ENCODE measurements at regions not wholly inside any gene's neighbourhood (a gene's known extent, or its start where the extent isn't known, plus 50 kb on each side); places are given as distances from the start of the nearest gene placed in this dataset.
"Not testable (repeated sequence)": the region's sequence is repeated elsewhere in the genome, so short reads cannot be mapped to it uniquely, and the experiment has no call there.

DNA sequence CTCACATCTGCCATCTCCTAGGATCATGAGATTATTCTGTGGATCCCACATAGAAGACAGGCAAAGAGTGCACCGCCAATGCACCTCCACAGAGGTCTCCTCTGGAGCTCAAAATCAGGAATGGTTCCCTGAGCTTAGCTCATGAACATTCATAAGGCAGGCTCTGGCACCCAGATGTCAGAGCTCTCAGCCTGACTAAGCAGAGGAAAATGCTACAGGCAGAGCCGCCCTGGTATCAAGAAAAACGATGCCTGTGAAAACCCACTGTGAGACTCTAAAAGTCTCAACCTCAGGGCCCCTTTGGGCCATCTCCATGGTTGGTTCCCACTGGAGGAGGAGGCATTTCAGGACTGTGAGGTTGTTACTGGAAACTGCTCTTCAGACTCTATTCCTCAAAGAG lies 71.7 kb upstream of the TSPY4 start:
- DNase-seq = no peak
- Histone ChIP-seq H3K36me3 (replicated peaks in 1 of 2) (no peaks in the 10 kb centered on the region), H3K27me3 (no peaks in the 10 kb centered on the region), H3K9me3 (replicated peaks in 1 of 3) (no peaks in the 10 kb centered on the region), H3K4me3 (no peak overlapping the region), H3K27ac (no peak overlapping the region), H3K4me1 (replicated peaks in 1 of 2) (no peaks in the 10 kb centered on the region)
- 42 to 50% methylated on average over 1 to 3 of the region's 3 CpGs; no CpG with 5 or more reads in 2 of the 4 donors for WGBS, 4 donors
- TF ChIP-seq POLR2A (IDR thresholded peaks at IDR 0.05) = no peak
- no peak for TF ChIP-seq CTCF (IDR thresholded peaks at IDR 0.05)
- intact Hi-C loops (cut with DNase I) = no loop called here

DNA sequence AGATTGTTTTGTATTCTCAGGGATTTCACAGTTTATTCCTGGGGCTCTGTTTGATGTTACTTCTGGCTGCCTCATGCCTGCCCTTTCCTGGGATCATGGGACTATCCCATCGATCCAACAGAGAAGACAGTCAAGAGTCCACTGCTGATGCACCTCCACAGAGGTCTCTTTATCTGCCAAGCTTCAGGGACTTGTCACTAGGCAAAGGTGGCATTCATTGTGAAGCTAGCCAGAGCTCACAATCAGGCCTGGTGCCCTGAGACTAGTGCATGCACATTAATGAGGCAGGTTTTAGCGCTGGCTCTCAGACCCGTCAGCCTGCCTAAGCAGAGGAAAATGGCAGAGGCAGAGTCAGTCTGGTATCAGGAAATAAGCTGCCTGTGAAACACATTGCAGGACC lies 66.9 kb upstream of the TSPY4 start:
- H3K27me3 ChIP-seq; H3K4me1 ChIP-seq (replicated peaks in 1 of 2); H3K27ac ChIP-seq; intact Hi-C loops (cut with DNase I); DNase-seq; H3K4me3 ChIP-seq; H3K36me3 ChIP-seq (replicated peaks in 1 of 2); H3K9me3 ChIP-seq (replicated peaks in 1 of 3): not testable (repeated sequence)
- 71 to 81% methylated on average over 3 of the region's 3 CpGs; no CpG with 5 or more reads in 2 of the 4 donors for WGBS, 4 donors

DNA sequence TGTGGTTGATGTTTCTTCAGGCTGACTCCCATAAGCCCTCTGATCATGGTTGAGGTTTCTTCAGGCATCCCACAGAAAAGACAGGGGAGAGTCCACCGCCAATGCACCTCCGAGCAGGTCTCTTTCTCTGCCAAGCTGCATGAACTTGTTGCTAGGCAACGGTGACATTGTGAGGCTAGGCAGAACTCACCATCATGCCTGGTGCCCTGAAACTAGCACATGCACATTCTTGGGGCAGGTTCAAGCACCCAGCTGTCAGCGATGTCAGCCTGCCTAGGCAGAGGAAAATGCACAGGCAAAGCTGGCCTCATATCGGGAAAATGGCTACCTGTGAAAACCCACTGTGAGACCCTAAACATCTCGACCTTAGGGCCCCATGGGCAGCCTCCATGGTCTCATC lies 64.4 kb upstream of the TSPY4 start:
- H3K4me1 ChIP-seq (replicated peaks in 1 of 2); H3K27ac ChIP-seq; H3K36me3 ChIP-seq (replicated peaks in 1 of 2); H3K9me3 ChIP-seq (replicated peaks in 1 of 3); H3K27me3 ChIP-seq; H3K4me3 ChIP-seq; intact Hi-C loops (cut with DNase I): not testable (repeated sequence)
- 57 to 100% methylated on average over 1 to 6 of the region's 6 CpGs; no CpG with 5 or more reads in 2 of the 4 donors for WGBS, 4 donors
- peak in 1 of 7 donors; percentile 47 for DNase-seq

GRCh38 chrY:9278842-9279241 lies 58.4 kb upstream of the TSPY4 start:
- H3K36me3 ChIP-seq (replicated peaks in 1 of 2); H3K27ac ChIP-seq; DNase-seq; H3K9me3 ChIP-seq (replicated peaks in 1 of 3); H3K4me1 ChIP-seq (replicated peaks in 1 of 2); H3K4me3 ChIP-seq; intact Hi-C loops (cut with DNase I); H3K27me3 ChIP-seq: not testable (repeated sequence)
- 39 to 52% methylated on average over 7 of the region's 7 CpGs; no CpG with 5 or more reads in 2 of the 4 donors for WGBS, 4 donors
